Embryonic facial prominence (tissue), 1 donor: ENCODE measurements at regions not wholly inside any gene's neighbourhood (a gene's known extent, or its start where the extent isn't known, plus 50 kb on each side); places are given as distances from the start of the nearest gene placed in this dataset.

Source experiments
- DNase-seq: peaks from one replicate; pipeline ENCODE4 v3.0.0-alpha.2; 2016; ENCODE audit errors: extremely low spot score

DNA sequence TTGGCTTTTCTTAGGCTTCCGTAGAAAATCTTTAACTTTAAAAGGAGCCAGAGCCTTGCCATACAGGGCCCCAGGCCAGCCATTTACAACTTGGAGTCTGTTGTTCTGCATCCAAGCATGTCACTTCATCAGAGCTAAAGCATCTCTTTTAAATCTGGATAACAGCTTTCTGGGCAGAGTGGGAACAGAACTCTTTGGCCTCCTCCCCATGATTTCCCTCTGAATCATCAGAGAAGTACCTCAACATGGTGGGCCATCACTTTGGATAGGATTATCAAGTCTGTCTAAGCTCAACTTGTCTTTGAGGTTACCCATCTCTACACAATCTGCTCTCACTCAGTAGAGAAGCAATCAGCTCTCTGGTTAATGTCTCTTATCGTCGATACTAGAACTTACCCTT, 170.9 kb downstream of the SLC6A15 start:
- DNase-seq, result no peak

- no peak for DNase-seq
These were observed 171.6 kb downstream of the SLC6A15 start for GRCh38 chr12:84741031-84741430.

GRCh38 chr12:84740602-84741001, 172.0 kb downstream of the SLC6A15 start:
- DNase-seq, result no peak

GRCh38 chr12:84738481-84738972, 174.1 kb downstream of the SLC6A15 start:
- DNase-seq, result no peak

DNA sequence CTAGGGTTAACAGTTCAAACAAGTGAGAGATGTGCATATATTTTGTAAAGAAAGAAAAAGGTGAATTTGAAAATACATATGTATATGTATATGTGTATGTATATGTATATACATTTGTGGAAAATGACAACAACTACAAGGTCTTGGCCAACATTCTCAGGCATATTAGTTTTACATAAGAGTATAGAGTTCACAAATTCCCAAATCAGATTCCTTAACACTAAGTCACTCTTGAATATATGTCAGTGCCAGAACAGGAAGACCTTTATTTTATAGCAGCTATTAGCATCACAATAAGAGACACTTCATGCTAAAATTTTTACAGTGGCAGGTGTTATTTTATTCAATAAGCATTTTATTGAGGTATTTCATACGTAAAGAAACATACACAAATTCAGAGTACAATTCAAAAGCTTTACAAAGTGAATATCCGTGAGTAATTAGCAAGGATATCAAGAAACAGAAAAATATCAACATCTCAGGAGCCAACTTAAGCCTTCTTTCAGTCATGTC, 179.7 kb downstream of the SLC6A15 start:
- DNase-seq, result no peak

GRCh38 chr12:84730561-84731162, 181.9 kb downstream of the SLC6A15 start:
- no peak for DNase-seq

DNA sequence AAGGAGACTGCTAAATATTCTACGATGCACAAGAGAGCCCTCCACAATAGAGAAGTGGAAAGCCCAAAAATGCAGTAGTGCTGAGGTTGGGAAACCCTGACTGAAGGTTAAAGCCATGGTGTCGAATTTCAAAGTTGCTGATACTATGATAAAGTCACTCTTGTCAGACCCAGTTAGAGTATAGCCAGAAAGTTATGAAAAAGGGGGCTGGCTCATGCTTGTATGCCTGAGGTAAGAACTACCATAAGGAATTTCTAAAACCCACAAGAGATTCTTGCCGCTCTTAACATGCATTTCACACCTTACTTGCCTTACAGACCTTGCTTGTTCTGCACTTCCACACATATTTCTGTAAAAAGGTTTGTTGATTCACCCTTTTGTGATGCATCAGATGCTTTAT, 184.6 kb downstream of the SLC6A15 start:
- DNase-seq, result no peak

DNA sequence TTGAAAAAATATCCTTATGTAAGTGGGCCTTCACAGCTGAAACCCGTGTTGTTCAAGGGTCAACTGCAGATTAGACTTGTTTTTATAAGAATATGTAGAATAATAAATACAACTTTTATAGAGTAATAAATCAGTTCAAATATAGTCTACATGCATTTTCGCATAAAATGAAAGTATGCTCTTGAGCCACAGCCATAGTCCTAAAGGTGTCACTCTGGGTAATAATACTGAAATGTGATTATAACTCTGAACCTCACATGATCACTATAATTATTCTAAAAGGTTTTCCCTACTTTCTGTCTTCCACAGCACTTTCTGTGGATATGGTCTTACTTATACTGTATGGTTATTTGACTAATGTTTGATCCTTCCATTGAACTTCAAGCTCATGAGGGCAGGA, 185.8 kb downstream of the SLC6A15 start:
- DNase-seq, result no peak

DNA sequence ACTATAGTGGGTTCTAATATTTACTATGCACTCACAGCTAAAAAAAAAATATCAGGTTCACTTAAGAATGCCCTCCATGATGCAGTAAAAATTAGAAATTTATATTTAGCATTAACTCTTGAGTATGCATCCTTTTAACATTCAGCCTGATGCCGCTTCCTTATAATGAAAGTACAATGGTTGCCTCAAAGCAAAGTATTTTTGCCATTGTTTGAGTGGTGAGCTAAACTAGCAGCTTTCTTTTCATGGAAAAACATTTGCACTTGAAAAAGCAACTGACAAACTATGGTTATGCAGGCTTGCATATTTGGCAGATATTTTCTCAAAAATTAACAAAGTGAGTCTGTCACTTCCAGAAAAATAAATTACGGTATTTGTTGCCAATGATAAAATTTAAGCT, 188.6 kb downstream of the SLC6A15 start:
- DNase-seq, result no peak

DNA sequence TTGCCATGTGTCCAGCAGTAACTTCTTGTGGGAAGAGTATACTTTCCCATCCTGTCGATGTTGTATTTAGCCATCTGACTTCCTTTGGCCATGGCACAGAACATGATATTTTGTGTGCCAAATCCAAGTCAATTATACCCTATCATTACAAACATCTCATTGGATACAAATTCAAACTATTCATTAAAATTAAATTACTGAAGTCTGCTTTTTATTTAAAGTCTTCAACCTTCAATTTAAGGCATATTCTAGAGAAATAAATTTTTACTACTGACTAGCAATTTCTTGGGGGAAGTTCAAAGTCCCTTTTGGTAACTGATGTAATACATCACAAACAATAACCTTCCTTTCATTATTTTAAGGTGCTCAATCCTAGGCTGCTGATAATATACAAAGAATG, 192.6 kb downstream of the SLC6A15 start:
- peak; percentile 6 for DNase-seq

DNA sequence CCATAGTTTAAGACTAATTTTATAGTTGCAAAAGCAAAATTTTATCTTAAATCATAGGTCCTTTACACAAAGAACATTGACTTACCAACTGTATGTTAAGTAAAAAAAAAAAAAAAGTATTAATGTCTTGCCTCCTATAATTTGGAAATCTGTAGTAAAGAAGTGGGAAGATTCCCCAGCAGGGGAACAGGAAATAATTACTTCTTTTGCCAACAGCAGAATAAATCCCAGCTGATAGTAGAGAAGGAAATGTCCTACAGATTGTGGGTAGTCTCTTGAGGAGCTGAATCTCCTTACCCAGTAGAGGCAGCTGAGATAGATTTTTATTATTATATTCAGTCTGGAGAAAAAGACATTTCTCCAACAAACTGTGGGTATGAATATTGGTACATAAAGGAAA, 193.7 kb downstream of the SLC6A15 start:
- DNase-seq, result no peak

- no peak for DNase-seq
These were observed 199.9 kb downstream of the SLC6A15 start for GRCh38 chr12:84712747-84713146.

- DNase-seq, result no peak
These were observed 206.2 kb downstream of the SLC6A15 start for GRCh38 chr12:84706374-84706773.

DNA sequence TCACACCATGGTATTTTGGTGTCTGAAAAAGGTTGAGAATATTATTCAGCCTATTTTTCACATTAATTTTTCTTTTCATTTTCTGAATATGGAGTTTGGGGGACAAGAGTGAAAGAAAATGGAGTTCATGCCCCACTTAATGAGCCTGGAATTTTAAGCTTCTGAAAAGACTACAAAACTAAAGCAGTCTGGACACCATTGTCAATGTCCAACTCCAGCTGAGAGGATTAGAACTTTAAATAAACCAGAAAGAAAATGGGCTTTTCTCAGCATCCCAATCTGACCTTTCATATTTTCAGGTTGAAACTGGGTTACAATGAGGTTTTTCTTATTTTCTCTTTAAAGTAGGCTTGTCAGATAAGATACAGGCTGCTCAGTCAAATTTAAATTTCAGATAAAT, 207.7 kb downstream of the SLC6A15 start:
- no peak for DNase-seq

- DNase-seq, result no peak
These were observed 210.6 kb downstream of the SLC6A15 start for GRCh38 chr12:84702001-84702400.

DNA sequence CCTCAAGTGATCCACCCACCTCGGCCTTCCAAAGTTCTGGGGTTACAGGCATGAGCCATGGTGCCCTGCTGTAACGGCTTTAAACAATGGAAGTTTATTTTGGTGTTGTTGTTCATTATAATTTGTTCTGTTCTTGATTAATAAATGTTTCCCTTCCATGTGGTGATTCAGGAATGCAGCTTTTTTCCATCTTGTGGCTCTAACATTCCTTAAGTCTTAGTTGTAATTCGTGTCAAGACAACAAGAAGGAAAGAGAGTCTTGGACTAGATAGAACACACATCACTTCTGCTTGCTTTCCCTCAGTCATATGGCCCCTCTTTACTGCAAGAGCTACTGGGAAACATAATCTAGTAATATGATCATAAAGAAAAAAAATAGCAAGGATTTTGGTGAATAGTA, 211.6 kb downstream of the SLC6A15 start:
- DNase-seq, result no peak

- no peak for DNase-seq
These were observed 213.8 kb downstream of the SLC6A15 start for GRCh38 chr12:84698576-84699333.

DNA sequence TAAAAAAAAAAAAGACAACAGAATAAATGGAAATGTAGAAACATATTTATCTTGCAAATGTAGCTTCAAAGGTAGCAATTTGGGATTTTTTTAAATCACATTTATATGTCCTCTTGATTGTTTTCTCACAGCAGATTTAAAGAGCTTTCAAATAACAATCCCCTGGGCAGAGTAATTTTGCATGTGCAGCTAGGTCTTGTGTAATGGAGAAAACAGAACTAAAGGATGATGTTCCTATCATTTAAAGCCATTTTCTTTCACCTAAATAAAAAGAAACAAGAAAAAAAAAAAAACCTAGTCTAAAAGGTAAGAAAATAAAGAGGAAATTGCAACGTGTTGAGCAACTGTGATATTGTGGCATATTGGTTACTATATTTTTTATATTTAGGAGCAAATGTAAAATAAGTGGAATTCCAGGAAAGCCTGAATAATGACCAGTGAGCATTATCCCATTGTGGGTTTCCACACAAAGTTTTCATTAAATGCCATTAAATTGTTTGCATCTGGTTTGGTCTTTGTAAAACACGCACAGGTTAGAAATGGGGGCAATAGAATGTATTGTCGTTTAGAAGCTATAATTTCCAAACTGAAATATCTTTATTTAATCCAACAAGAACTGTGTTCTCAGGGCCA, 215.6 kb downstream of the SLC6A15 start:
- no peak for DNase-seq

GRCh38 chr12:84696281-84696680, 216.3 kb downstream of the SLC6A15 start:
- no peak for DNase-seq

GRCh38 chr12:84694116-84694515, 218.5 kb downstream of the SLC6A15 start:
- no peak for DNase-seq

DNA sequence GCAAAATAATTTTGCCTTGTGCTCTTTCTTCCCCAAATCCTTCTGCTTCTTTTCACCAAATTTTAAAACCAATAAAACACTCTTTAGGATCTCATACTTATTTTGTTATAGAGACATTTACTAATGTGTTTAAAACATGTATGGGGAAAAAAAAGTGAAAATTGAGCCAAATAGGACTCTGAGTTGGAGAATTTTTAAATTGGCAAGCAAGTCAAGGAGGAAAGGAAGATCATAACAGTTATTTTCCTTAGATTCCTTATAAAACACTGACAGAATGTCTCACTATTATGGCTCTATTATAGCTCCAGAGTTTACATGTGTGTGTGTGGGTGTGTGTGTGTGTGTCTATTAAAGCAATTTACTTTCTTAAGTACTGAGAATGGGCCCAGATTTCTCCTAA, 220.5 kb downstream of the SLC6A15 start:
- no peak for DNase-seq

GRCh38 chr12:84691266-84691665, 221.3 kb downstream of the SLC6A15 start:
- no peak for DNase-seq

DNA sequence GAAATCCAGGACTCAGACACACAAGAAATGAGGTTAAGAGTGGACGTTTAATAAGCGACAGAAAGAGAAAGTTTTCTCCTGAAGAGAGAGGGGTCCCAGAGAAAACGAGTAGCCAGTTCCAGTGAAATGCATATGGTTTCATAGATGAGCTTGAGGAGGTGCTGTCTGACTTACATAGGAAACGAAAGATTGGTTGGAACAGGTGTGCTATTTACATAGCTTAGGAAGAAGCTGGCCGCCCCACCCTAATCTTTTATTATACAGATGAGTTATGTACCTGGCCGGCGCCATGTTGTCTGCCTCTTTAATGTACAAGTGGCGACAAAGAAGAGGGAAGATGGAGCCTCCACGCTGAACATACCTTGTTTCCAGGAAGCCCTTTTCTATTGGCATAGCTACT, 223.0 kb downstream of the SLC6A15 start:
- DNase-seq, result no peak
